ENCODE measurements at regions not wholly inside any gene's neighbourhood (a gene's known extent, or its start where the extent isn't known, plus 50 kb on each side); places are given as distances from the start of the nearest gene placed in this dataset.

DNA sequence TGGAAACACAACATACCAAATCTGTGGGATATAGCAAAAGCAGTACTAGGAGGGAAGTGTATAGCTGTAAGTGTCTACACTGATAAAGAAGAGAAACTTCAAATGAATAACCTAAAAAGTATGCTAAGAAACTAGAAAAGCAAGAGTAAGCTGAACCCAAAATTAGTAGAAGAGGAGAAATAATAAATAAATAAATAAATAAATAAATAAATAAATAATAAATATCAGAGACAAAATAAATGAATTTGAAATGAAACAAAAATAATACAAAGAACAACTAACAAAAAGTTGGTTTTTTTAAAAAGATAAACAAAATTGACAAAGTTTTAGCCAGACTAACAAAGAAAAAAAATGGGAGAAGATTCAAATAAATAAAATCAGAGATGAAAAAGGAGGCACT lies 72.7 kb upstream of the TSPAN8 start:
- H3K9me3 ChIP-seq, result no peaks in the 10 kb centered on the region
- ATAC-seq (no peak), DNase-seq (no peak)
- H3K36me3 ChIP-seq, result no peaks in the 10 kb centered on the region
- no peak overlapping the region for H3K27ac ChIP-seq
- no peaks in the 10 kb centered on the region for H3K27me3 ChIP-seq
- H3K4me3 ChIP-seq, result no peak overlapping the region
- TF ChIP-seq POLR2A (IDR thresholded peaks at IDR 0.05), result no peak
- TF ChIP-seq CTCF (IDR thresholded peaks at IDR 0.05), result no peak
- no peaks in the 10 kb centered on the region for H3K4me1 ChIP-seq
- intact Hi-C loops (cut with DNase I), result no loop called here

DNA sequence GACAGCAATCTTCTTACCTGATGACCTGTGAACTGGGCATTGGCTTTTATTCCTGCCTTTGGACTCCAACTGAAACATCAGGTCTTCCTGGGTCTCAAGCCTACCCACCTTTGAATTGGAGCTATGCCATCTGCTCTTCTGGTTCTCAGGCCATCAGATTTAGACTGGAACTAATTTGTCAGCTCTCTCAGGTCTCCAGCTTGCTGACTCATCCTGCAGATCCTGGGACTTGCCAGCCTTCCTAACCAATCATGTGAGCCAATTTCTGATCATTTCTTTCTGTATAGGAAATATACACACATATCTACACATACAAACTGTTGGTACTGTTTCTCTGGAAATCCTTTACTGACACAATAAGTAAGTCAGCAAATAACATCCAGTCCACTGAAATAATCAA lies 65.3 kb upstream of the TSPAN8 start:
- H3K27me3 ChIP-seq, result no peaks in the 10 kb centered on the region
- intact Hi-C loops (cut with DNase I), result no loop called here
- no peaks in the 10 kb centered on the region for H3K4me1 ChIP-seq
- H3K4me3 ChIP-seq, result no peak overlapping the region
- H3K36me3 ChIP-seq, result no peaks in the 10 kb centered on the region
- ATAC-seq, result no peak
- DNase-seq, result no peak
- no peak overlapping the region for H3K27ac ChIP-seq
- no peaks in the 10 kb centered on the region for H3K9me3 ChIP-seq
- no peak for TF ChIP-seq CTCF (IDR thresholded peaks at IDR 0.05)
- no peak for TF ChIP-seq POLR2A (IDR thresholded peaks at IDR 0.05)

DNA sequence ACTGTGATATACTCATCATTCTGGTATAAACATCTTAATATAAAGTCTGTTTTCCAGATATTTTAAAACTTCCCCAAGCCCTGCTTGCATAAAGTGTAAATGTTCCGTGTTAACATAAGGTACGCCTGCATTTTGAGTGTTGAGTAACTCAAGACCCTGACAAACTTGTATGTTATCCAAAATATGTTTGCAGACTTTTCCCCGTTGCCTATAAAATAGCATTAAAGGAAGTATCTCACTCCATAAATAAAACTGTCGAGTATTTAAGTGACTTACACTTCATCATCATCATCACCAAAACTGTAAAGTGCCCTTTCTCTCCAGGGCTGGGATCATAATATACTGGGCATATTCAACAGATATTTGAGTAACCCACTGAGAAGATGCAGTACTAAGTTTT lies 64.6 kb upstream of the TSPAN8 start:
- 82% methylated on average over 4 of the region's 4 CpGs for whole genome bisulfite sequencing (ENCODE audit: insufficient coverage, low coverage, low lambda C conversion rate, missing lambda C conversion rate)
- intact Hi-C loops (cut with DNase I), result no loop called here
- no peaks in the 10 kb centered on the region for H3K4me1 ChIP-seq
- H3K27me3 ChIP-seq, result no peaks in the 10 kb centered on the region
- no peaks in the 10 kb centered on the region for H3K36me3 ChIP-seq
- DNase-seq (no peak), ATAC-seq (no peak)
- no peak for TF ChIP-seq POLR2A (IDR thresholded peaks at IDR 0.05)
- TF ChIP-seq CTCF (IDR thresholded peaks at IDR 0.05), result no peak
- no peaks in the 10 kb centered on the region for H3K9me3 ChIP-seq
- H3K4me3 ChIP-seq, result no peak overlapping the region
- no peak overlapping the region for H3K27ac ChIP-seq

GRCh38 chr12:71220260-71220659 lies 62.5 kb upstream of the TSPAN8 start:
- DNase-seq (no peak), ATAC-seq (no peak)
- Histone ChIP-seq H3K27ac (no peak overlapping the region), H3K4me1 (no peaks in the 10 kb centered on the region), H3K9me3 (no peaks in the 10 kb centered on the region), H3K27me3 (no peaks in the 10 kb centered on the region), H3K4me3 (no peak overlapping the region), H3K36me3 (no peaks in the 10 kb centered on the region)
- TF ChIP-seq POLR2A (IDR thresholded peaks at IDR 0.05), result no peak
- TF ChIP-seq CTCF (IDR thresholded peaks at IDR 0.05), result no peak
- intact Hi-C loops (cut with DNase I), result no loop called here
- WGBS (ENCODE audit: insufficient coverage, low coverage, low lambda C conversion rate, missing lambda C conversion rate), result 69% methylated on average over 3 of the region's 3 CpGs

DNA sequence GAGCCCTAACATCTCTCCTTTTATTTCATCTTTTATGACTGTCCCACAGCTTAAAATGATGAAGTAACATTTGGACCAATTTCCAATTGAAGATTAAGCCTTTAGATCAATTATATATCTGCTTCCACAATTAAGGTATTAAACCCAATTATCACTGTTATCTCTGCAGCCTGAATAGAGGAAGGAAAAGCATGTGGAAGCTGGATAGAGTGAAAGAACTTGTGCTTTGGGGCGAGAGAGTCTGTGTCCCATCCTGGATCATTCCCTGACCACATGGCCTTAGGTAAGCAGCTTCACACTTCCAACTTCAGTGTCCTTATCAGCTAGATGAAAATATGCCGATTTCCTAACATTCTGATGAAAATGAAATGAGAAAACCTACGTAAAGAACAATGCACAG lies 61.4 kb upstream of the TSPAN8 start:
- Histone ChIP-seq H3K36me3 (no peaks in the 10 kb centered on the region), H3K4me3 (no peak overlapping the region), H3K27me3 (no peaks in the 10 kb centered on the region), H3K4me1 (no peaks in the 10 kb centered on the region), H3K27ac (no peak overlapping the region), H3K9me3 (no peaks in the 10 kb centered on the region)
- TF ChIP-seq CTCF (IDR thresholded peaks at IDR 0.05), result no peak
- no peak for TF ChIP-seq POLR2A (IDR thresholded peaks at IDR 0.05)
- intact Hi-C loops (cut with DNase I), result no loop called here
- ATAC-seq (no peak), DNase-seq (no peak)
- 36% methylated on average over 3 of the region's 3 CpGs for WGBS (ENCODE audit: insufficient coverage, low coverage, low lambda C conversion rate, missing lambda C conversion rate)
